Progenitor cell of endocrine pancreas (in vitro differentiated cells): ENCODE measurements at regions not wholly inside any gene's neighbourhood (a gene's known extent, or its start where the extent isn't known, plus 50 kb on each side); places are given as distances from the start of the nearest gene placed in this dataset.
A peak's percentile ranks its signal among the peaks of the same experiment; 100 is the strongest.

ENCODE experiments used
- DNase-seq: peaks from one replicate; pipeline ENCODE4 v3.0.0; 2021; ENCODE audit warnings: low spot score; ENCODE audit not compliant: unreplicated experiment
- H3K27ac Mint-ChIP-seq: 2 replicates; pipeline ENCODE4 v1.8.0; 2021; ENCODE audit warnings: mild to moderate bottlenecking, moderate library complexity, mixed read lengths
- H3K27me3 Mint-ChIP-seq: 2 replicates; pipeline ENCODE4 v1.8.0; 2021; ENCODE audit warnings: mixed read lengths
- H3K36me3 Mint-ChIP-seq: 2 replicates; pipeline ENCODE4 v1.8.0; 2022; ENCODE audit warnings: mixed read lengths; ENCODE audit not compliant: insufficient read depth
- H3K4me1 Mint-ChIP-seq: 2 replicates; pipeline ENCODE4 v1.8.0; 2021; ENCODE audit warnings: low read depth, mixed read lengths
- H3K4me3 Mint-ChIP-seq: 2 replicates; pipeline ENCODE4 v1.8.0; 2021; ENCODE audit warnings: low read depth, mild to moderate bottlenecking, moderate library complexity, mixed read lengths
- H3K9me3 Mint-ChIP-seq: 2 replicates; pipeline ENCODE4 v1.8.0; 2021; ENCODE audit warnings: low read depth, mixed read lengths
- TF ChIP-seq, protein P1 (sequence below): fragments of 200-600 bp; sonication (generic); IDR thresholded peaks from one replicate; pipeline ENCODE4 v1.5.0; 2021; ENCODE audit warnings: antibody characterized with exemption, mild to moderate bottlenecking; ENCODE audit not compliant: unreplicated experiment

DNA sequence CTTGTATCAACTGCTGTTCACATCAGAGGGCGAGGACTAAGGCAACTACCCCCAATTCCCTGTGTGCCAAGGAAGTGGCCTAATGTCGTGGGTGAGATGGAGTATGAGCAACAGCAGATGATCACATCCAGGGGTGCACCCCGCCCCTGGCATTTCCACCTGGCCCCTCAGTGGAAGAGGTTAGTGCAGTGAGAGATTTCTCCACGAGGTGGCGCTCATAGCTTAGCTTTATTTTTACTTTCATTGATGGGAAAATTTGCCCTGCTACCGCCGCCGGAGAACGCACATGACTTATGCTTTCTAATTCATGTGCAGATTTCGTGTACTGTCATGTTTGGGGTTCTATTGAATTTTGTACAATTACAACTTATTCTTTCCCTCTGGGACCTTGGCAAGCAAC lies 470.6 kb upstream of the MEX3C start:
- Mint-ChIP-seq H3K4me1 (no peaks in the 10 kb centered on the region), H3K4me3 (no peak overlapping the region), H3K36me3 (peaks cover 1% of the 10 kb centered on the region), H3K27me3 (peaks cover 17% of the 10 kb centered on the region), H3K27ac (no peak overlapping the region), H3K9me3 (peaks cover 6% of the 10 kb centered on the region)
- peak; percentile 65 for DNase-seq
- TF ChIP-seq, protein P1, sequence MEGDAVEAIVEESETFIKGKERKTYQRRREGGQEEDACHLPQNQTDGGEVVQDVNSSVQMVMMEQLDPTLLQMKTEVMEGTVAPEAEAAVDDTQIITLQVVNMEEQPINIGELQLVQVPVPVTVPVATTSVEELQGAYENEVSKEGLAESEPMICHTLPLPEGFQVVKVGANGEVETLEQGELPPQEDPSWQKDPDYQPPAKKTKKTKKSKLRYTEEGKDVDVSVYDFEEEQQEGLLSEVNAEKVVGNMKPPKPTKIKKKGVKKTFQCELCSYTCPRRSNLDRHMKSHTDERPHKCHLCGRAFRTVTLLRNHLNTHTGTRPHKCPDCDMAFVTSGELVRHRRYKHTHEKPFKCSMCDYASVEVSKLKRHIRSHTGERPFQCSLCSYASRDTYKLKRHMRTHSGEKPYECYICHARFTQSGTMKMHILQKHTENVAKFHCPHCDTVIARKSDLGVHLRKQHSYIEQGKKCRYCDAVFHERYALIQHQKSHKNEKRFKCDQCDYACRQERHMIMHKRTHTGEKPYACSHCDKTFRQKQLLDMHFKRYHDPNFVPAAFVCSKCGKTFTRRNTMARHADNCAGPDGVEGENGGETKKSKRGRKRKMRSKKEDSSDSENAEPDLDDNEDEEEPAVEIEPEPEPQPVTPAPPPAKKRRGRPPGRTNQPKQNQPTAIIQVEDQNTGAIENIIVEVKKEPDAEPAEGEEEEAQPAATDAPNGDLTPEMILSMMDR: peak; percentile 93

DNA sequence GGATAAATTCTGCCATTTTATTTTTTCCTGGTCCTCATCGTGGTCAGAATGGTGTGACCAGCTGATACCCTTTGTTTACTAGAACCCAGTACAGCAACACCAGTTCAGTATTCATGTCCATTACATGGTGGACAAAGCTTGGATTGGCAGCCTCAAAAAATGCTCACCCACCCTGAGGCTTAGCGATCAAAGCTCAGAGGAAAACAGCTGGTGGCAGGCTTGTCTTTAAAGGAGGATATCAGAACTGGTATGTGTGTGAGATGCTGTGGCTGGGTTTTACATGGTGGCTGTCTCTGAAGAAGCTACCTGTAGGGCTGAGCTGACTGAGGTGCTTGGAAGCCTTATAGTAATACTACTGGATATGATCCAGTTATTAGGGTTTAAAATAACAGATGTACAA lies 471.1 kb upstream of the MEX3C start:
- TF ChIP-seq, protein P1: no peak
- H3K9me3 Mint-ChIP-seq: peaks cover 6% of the 10 kb centered on the region
- no peaks in the 10 kb centered on the region for H3K4me1 Mint-ChIP-seq
- DNase-seq: no peak
- H3K4me3 Mint-ChIP-seq: no peak overlapping the region
- peaks cover 17% of the 10 kb centered on the region for H3K27me3 Mint-ChIP-seq
- no peak overlapping the region for H3K27ac Mint-ChIP-seq
- peaks cover 1% of the 10 kb centered on the region for H3K36me3 Mint-ChIP-seq

DNA sequence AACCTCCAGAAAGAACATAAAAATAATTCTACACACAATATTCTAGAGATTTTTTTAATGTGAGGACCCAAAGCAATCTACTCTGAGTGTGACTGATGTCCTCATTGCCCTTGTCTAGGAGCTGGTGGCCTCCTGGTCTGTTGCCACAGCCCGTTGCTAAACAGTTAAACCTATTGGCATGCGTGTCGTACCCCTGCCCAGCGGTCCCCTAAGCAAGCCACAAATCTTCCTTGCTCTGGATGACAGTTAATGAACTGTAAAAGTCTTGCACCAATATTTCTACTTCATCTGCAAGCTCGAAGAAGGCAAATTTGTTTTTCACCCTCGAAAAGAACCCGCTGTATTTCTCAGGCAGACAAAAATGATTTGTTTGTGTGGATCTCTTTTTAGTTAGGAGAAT lies 489.1 kb upstream of the MEX3C start:
- no peaks in the 10 kb centered on the region for H3K4me1 Mint-ChIP-seq
- DNase-seq: no peak
- peaks cover 4% of the 10 kb centered on the region for H3K9me3 Mint-ChIP-seq
- H3K4me3 Mint-ChIP-seq: no peak overlapping the region
- H3K36me3 Mint-ChIP-seq: no peaks in the 10 kb centered on the region
- no peak overlapping the region for H3K27ac Mint-ChIP-seq
- H3K27me3 Mint-ChIP-seq: no peaks in the 10 kb centered on the region
- TF ChIP-seq, protein P1: no peak

DNA sequence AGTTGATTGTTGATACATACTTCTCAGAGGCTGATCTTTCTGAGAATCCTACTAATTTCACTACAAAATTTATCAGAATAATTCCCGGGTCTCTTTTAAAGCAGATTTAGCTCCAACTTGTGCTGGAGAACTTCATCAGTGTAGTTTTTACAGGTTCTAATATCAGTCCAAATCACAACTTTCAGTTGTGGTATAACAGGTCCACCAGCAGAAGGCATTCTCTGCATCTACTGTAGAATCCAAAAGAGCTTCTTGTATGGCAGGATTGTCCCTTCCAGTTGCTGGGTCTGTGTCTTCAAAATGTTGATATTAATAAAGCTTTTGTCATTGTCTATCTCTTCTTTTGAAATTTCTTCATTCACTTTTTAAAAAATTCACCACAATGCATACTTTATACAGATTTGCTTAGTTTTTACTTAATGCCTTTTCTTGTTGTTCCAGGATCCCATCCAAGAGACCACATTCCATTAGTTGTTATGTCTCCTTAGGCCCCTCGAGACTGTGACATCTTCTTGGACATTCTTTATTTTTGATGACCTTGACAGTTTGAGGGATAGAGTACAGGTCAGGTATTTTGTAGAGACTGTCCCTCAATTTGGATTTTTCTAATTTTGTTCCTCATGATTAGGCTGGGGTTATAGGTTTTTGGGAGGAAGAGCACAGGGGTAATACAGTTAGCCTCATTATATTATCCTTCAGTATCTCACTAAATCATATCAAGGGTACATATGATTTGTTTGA lies 490.5 kb upstream of the MEX3C start:
- Mint-ChIP-seq H3K4me1 (no peaks in the 10 kb centered on the region), H3K36me3 (no peaks in the 10 kb centered on the region), H3K27ac (no peak overlapping the region), H3K9me3 (no peaks in the 10 kb centered on the region), H3K27me3 (no peaks in the 10 kb centered on the region), H3K4me3 (no peak overlapping the region)
- TF ChIP-seq, protein P1: no peak
- no peak for DNase-seq

DNA sequence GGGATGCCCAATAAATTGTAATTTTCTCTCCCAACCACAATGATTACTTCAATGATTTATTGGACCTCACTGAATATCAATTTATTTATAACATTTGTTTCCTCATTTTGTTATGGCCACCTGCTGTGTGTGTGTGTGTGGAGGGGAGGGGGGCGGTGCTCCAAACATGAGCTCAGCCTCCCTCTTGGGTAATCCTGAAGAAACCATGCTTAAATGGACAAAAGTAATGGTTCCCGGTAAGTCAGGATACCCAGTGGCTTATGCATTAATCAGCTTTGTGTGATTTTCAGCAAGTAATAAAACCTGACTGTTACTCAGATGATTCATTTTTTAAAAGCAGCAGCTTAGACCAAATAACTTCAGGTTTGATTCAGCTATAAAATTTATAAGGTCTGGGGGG lies 495.1 kb upstream of the MEX3C start:
- no peaks in the 10 kb centered on the region for H3K36me3 Mint-ChIP-seq
- H3K9me3 Mint-ChIP-seq: peaks cover 3% of the 10 kb centered on the region
- TF ChIP-seq, protein P1: no peak
- no peak overlapping the region for H3K4me3 Mint-ChIP-seq
- no peaks in the 10 kb centered on the region for H3K4me1 Mint-ChIP-seq
- H3K27me3 Mint-ChIP-seq: no peaks in the 10 kb centered on the region
- no peak for DNase-seq
- H3K27ac Mint-ChIP-seq: no peak overlapping the region
